ENCODE measurements at regions not wholly inside any gene's neighbourhood (a gene's known extent, or its start where the extent isn't known, plus 50 kb on each side); places are given as distances from the start of the nearest gene placed in this dataset.

DNA sequence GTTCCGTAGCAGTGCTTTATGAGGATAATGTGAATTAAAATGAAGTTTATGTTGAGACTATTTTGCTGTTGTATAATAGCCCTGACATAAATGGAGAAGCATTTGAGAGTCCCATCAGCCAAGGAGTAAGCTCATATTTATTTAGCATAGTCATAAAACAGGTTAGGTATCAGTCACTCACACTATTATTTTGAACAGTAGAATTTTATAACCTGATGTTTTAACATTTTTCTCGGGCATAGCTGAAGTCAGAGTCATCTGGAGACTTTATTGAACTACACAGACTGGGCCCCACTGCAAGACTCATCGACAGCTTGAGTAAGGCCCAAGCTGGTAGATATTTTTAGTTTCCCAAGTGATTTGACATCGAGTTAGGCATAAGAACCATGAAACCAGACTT, 620.3 kb upstream of the WWC1 start (continued):
- TF ChIP-seq TSHZ2 (CRISPR knock-in tag; IDR thresholded peaks at IDR 0.05) (no peak), ZC3H10 (CRISPR knock-in tag; IDR thresholded peaks at IDR 0.05) (no peak), GLIS3 (CRISPR knock-in tag; IDR thresholded peaks at IDR 0.05) (no peak), TCF4 (CRISPR knock-in tag; IDR thresholded peaks at IDR 0.05; ENCODE audit: borderline replicate concordance) (no peak), OSR1 (CRISPR knock-in tag; IDR thresholded peaks at IDR 0.05) (no peak)

DNA sequence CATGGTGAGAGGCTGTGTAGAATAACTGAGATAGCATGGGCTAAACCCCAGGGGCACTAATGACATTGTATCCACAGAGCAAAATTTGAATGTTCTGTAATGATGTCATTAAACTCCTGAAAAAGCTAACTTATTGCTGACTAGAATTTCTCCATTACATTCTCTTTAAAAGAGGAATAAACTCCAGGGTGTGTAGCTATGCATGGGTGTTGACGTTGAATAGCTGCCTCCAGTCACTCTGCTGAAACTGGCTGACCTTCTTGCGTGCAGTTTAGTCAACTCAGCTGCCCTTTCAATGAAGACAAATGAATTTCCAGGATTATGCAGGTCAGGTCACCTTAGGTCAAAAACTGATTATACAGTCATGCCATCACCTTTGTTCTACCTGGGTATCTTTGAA, 617.5 kb upstream of the WWC1 start:
- ATAC-seq: no peak
- no peak for TF ChIP-seq POU6F1 (CRISPR knock-in tag; IDR thresholded peaks at IDR 0.05; ENCODE audit: borderline replicate concordance, low read depth)
- TF ChIP-seq CSRNP3 (CRISPR knock-in tag; IDR thresholded peaks at IDR 0.05): no peak
- TF ChIP-seq ZNF8 (CRISPR knock-in tag; IDR thresholded peaks at IDR 0.05): no peak
- TF ChIP-seq ESRRG (CRISPR knock-in tag; IDR thresholded peaks at IDR 0.05): no peak
- TF ChIP-seq TSHZ2 (CRISPR knock-in tag; IDR thresholded peaks at IDR 0.05): no peak
- no peak for TF ChIP-seq SNAI2 (CRISPR knock-in tag; IDR thresholded peaks at IDR 0.05)
- TF ChIP-seq PPARA (CRISPR knock-in tag; IDR thresholded peaks at IDR 0.05; ENCODE audit: borderline replicate concordance): no peak
- no peak for TF ChIP-seq ISL1 (CRISPR knock-in tag; IDR thresholded peaks at IDR 0.05)
- TF ChIP-seq ZC3H10 (CRISPR knock-in tag; IDR thresholded peaks at IDR 0.05): no peak
- TF ChIP-seq ZNF70 (CRISPR knock-in tag; IDR thresholded peaks at IDR 0.05): no peak
- no peak for TF ChIP-seq ZFP30 (CRISPR knock-in tag; IDR thresholded peaks at IDR 0.05)
- no peak for TF ChIP-seq TOX (CRISPR knock-in tag; IDR thresholded peaks at IDR 0.05; ENCODE audit: borderline replicate concordance)
- TF ChIP-seq, protein P1, sequence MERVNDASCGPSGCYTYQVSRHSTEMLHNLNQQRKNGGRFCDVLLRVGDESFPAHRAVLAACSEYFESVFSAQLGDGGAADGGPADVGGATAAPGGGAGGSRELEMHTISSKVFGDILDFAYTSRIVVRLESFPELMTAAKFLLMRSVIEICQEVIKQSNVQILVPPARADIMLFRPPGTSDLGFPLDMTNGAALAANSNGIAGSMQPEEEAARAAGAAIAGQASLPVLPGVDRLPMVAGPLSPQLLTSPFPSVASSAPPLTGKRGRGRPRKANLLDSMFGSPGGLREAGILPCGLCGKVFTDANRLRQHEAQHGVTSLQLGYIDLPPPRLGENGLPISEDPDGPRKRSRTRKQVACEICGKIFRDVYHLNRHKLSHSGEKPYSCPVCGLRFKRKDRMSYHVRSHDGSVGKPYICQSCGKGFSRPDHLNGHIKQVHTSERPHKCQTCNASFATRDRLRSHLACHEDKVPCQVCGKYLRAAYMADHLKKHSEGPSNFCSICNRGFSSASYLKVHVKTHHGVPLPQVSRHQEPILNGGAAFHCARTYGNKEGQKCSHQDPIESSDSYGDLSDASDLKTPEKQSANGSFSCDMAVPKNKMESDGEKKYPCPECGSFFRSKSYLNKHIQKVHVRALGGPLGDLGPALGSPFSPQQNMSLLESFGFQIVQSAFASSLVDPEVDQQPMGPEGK (CRISPR knock-in tag; IDR thresholded peaks at IDR 0.05; ENCODE audit: borderline replicate concordance): no peak
- TF ChIP-seq, protein P2, sequence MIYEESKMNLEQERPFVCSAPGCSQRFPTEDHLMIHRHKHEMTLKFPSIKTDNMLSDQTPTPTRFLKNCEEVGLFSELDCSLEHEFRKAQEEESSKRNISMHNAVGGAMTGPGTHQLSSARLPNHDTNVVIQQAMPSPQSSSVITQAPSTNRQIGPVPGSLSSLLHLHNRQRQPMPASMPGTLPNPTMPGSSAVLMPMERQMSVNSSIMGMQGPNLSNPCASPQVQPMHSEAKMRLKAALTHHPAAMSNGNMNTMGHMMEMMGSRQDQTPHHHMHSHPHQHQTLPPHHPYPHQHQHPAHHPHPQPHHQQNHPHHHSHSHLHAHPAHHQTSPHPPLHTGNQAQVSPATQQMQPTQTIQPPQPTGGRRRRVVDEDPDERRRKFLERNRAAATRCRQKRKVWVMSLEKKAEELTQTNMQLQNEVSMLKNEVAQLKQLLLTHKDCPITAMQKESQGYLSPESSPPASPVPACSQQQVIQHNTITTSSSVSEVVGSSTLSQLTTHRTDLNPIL (CRISPR knock-in tag; IDR thresholded peaks at IDR 0.05; ENCODE audit: low read depth): no peak
- no peak for TF ChIP-seq ZFP3 (CRISPR knock-in tag; IDR thresholded peaks at IDR 0.05)
- TF ChIP-seq TCF4 (CRISPR knock-in tag; IDR thresholded peaks at IDR 0.05; ENCODE audit: borderline replicate concordance): no peak
- no peak for TF ChIP-seq GLIS3 (CRISPR knock-in tag; IDR thresholded peaks at IDR 0.05)
- no peak for TF ChIP-seq ARNTL (CRISPR knock-in tag; IDR thresholded peaks at IDR 0.05; ENCODE audit: borderline replicate concordance, low read depth)

All from SK-N-SH treated with all-trans-retinoic acid at 6 μM for 48 hours (cell line).